HG03575 (cell line): ENCODE measurements at regions not wholly inside any gene's neighbourhood (a gene's known extent, or its start where the extent isn't known, plus 50 kb on each side); places are given as distances from the start of the nearest gene placed in this dataset.

Experiments
- ATAC-seq: cut with Tn5 transposase; IDR thresholded peaks from one replicate; pipeline ENCODE4 v1.9.1; 2021; ENCODE audit not compliant: unreplicated experiment, insufficient number of reproducible peaks, low FRiP score; ENCODE audit errors: extremely low read depth

DNA sequence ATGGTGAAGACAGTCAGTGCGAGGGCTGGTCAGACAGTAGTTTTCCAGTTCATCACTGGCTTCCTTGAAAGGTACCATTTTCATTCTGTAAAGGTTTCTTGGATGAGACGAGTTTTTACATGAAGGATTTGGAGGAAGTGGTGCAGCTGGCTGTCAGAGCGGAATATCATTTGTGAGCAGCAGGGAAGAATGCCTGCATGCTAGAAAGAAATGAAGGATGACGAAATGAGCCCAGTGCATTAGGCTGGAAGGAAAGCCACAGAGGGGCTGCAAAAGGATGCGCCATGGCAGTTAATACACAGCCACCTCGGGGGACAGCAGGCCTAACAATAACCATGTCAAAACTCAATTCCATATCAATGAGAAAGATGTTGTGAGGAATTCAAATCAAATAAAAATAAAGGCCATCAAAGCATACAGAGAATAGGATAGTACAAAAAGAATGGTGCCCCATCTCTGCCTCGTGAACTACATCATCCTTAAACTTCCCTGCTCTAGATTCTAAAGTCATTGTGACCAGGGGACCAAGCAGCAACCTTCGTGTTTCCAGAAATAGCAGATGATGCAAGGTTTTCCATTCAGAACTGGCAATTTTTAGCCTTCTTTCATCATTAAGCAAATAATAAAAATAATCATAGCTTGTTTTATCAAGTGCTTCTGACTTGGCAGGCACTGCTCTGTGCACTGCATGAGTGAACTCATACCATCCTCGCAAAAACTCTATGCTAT is 504.2 kb downstream of the RFC3 start:
- no peak for ATAC-seq

DNA sequence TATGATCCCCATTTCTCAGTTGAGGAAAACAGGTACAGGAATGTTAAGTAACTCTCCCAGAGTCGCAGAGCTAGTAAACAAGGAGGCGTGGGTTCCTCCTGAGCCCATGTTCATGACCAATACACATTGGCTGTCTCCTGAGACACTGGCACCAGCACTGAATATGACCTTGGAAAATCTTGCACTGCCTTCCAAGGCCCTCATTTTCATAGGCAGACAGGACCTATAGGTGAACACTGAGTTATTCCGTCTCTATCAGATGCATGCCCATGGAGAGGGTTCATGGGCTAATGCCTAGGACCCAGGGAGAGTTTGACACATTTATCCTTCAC is 504.8 kb downstream of the RFC3 start:
- ATAC-seq = no peak

DNA sequence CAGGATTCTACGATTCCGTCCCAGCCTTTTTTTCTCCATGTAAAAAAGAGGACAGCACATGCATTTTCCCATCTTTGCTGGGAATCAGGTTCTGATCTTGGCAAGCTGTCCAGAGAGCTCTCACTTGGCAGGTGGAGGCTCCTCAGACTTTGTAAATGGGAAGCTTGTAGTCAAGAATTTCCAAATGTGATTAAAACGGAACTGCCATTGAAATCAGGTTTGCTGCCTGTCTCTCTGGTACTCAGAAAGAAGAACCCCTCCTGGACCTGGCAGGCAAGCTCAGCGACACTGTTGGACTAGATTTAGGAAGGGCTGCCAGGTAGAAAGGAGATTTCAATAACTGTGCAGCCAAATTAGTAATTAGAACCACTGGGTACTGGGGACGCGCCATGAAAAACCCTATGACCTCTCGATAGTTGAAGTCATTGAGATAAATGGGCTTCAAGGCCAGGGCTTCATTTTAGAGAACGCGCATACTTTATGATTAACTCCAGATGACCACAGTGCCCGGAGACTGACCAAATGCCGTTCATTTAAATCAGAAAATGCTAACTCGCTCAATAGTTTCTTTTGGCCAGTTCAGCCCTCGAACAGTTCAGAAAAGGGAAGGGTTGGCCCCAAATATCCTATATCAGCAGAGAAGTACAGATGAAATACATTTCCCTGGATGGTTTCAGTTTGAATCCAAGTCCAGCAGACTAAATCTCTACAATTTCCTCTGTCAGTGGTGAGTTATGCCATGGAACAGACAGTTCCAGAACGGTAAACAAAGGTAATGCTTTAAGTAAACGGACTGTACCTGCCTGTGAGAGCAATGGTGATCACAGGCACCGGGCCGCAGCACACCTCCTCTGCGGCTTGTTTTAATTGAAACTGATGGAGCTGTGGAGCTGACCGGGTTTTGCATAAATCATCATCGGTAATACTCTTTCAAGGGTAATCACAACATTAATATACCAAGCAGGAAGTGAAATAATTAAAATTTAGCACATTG is 517.4 kb downstream of the RFC3 start:
- no peak for ATAC-seq

DNA sequence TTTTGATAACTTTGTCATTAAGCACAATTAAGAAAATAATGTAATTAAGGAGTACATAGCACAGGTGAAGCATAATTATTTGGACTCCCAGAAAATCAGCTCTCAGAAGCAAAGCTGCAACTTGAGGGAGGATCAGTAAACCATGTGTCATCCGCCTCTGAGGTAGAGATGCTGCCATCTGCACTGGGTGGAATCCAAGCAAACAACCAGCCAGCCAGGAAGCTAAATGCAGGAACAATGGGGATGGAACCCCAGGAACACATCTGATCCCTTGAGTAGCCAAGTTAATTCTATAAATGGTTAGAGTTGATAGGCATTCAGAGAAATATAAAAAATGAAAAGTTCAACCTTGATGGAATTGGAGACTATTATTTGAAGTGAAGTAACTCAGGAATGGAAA is 520.2 kb downstream of the RFC3 start:
- no peak for ATAC-seq

DNA sequence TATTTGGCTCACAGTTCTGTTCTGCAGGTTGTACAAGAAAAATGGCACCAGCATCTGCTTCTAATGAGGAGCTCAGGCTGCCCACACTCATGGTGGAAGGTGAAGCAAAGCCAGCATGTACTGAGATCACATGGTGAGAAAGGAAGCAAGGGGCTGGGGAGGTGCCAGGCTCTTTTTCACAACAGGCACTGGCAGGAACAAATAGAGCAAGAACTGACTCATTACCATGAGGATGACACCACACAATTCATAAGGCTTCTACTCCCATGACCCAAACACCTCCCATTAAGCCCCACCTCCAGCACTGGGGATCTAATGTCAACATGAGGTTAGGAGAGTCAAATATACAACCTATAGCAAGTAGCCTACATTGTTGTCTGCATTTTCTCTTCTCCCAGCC is 522.6 kb downstream of the RFC3 start:
- ATAC-seq = no peak

DNA sequence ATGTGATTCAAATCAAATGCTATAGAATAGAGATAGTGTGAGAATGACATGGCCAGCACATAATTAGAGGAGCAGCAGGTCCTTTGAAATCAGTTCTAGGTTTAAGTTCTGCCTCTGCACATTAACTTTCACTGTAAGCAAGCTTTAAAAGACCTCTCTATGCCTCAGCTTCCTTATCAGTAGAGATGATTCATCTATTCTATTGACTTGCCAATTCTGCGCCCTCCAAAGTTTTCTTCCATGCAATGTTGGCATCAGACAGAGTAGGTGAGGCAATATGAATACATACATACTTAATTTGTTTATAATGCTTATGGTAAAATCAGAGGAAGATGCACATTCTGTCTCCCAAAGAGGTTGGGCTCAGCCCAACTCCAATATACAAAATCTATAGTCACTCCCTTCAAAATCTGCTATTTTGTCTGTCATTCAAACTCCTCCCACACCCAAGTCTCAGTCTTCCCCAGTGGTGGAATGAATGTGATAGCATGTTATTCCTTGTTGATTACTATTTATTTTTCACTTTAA is 525.5 kb downstream of the RFC3 start:
- no peak for ATAC-seq

DNA sequence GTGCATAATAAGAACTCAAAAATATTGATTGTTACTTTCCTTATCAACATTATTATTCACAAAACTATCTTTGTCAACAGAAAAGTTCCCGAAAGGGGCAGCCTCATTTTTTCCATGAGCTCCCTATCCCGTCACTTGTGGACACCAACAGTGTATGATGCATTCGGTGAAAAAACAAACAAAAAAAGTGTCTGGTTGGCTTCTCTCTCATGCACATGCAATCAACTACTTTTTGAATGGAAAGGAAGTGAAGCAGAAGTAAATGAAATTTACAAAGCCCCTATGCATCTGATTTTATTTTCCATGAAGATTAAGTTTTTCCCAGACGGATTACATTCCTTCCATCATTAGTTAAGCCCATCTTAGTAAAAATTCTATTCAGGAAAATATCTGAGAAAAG is 526.9 kb downstream of the RFC3 start:
- no peak for ATAC-seq

DNA sequence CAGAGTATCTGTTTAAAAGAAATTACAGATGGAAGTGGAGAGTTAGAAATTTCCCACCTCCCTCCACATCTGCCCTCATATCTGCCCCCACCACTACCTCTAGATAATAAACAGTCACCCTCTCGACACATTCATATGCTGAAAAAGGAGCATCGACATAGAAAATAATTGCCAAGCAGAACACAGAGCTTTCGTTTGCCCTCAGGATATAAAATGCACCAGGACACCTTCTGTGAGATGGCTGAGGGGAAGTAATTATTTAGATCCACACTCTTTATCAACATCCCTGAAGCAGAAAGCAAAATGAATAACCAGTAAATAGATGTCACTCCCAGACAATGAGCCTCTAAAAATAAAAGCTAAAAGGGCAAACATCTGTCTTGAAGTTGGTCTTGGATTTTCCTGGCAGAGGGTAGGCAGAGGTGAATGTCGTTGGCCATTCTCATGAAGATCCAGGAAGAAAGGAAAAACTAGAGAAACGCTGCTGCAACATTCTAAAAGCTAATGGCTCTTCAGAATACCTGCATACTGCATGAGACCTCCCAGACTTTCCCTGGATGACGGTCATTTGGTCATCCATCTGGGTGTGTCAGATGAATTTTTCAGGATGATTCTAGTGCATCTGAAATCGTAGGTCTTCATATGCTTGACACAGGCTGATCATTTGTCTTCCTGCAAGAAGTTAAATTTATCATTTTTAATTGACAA is 527.5 kb downstream of the RFC3 start:
- ATAC-seq = no peak

DNA sequence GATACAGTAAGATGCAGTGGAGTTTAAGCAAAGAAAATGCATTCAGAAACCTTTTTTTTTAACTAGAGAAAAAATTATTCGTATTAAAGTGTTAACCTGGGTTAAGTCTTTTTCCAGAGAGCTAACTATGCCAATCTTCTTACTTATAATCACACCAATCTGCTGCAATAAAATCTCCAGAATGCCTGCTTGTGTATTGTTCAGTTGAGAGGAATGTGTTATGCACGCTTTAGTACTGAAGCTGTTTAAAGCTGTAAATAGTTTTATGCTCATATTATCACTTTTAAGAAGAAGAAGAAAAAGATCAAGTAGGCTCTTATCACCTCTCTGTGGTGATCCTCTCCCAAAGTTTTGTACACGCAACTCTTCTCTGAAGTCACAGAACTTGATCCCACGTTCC is 528.7 kb downstream of the RFC3 start:
- ATAC-seq = no peak

DNA sequence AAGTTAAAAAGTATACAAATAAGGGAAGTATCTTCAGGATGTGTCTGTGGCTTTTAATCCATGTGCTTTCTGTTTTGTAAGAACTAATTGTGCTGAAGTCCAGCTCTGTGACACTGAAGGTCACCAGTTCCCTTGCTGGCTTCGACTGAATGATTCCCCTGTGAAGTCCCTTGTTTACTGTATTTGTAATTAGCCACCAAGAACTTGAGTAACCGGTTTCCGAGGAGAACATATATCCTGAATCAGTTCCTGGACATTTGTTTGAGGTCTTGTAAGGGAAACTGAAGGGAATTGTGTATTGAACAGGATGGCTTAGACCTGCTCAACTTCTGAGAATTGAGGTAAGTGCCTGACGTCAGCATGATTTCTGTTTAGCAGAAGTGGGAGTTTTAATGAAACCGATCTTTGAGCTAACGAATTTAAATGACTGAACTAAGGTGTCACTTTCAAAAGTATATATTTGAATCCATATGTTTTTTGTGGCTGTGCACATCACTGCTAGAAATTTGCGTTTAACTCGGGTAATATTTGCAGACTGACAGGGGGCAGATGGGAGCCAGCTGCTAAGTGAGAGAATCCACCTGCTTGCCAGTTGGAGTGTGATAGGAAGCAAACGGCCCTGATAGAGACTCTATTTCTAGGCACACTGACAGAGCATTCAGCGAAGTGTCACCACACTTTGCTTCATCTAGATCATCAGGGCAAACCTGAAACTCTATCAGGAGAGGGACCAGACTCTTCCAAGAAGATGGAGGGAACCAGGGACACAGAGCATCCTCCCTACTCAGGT is 530.0 kb downstream of the RFC3 start:
- ATAC-seq = no peak

DNA sequence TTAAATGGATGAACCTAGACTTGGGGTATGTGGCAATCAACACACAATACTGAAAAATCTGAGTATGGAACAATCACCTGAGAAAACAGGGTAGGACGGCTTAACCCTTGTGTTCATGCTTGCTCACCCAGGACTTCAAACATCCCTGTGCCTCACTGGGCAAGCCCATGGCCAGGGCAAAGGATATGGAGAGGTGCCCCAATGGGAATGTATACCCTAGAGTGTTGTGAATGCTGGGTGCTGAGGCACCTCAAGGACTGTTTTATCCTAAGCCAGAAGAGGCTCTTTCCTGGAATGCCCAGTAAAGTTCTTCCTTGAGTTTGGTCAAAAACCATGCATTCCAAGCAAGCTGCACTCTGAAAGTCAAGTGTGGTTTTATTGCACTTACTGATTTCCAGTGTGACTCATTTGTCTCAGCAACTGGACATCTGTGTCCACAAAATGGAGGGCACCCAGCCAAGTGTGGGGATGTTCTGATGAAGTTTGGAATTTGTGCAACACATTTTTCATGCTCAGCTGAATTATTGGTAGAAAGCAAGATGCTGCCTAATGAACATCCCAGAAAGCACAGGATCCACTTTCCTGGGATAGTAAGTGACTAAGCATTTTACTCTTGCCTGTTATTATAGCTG is 531.3 kb downstream of the RFC3 start:
- ATAC-seq = no peak

DNA sequence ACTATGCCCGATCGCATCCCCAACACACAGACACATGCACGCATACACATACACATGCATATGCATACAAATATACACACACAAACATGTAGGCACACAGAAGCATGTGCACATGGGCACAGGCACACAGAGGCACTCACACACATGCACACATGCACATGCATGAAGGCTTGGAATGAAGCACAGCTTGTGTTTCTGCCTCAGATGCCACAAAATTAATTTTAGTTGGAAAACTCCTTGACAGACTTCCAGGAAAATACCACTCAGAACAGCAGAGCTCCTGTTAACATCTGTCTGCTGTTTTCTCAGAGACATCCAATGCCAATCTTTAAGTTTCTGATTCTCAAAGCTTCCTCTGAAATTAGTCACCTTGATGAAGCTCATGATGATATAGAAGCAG is 532.7 kb downstream of the RFC3 start:
- no peak for ATAC-seq

DNA sequence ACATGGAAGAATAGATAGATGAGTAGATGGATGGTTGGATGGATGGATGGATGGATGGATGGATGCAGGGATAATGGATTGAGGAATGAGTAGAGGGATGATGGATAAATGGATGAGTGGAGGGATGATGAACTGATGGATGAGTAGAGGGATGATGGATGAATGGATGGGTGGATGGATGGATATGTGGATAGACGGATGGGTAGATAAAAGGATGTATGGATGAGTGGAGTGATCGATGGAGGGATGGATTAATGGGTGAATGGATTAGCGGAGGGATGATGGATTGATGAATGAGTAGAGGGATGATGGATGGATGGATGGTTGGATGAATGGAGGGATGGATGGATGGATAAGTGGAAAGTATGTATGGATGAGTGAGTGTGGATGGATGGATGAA is 533.2 kb downstream of the RFC3 start:
- ATAC-seq = no peak

DNA sequence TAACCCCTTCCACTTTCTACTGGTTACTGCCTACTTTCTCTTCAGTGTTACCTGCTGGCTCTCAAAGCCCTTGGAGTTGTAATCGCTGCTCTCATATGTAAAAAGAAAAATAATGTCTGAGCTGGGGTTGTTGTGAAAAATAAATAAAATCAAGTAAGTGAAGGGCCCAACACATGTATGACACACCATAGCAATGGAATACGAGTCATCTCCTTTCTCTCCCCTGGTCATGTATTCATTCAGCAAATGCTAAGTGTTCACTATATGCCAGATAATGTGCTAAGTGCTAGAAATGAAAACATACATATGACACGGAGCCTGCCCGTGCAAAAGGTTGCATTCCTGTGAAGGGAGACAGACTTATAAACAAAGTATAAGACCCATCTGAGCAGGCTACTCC is 535.0 kb downstream of the RFC3 start:
- ATAC-seq = no peak

DNA sequence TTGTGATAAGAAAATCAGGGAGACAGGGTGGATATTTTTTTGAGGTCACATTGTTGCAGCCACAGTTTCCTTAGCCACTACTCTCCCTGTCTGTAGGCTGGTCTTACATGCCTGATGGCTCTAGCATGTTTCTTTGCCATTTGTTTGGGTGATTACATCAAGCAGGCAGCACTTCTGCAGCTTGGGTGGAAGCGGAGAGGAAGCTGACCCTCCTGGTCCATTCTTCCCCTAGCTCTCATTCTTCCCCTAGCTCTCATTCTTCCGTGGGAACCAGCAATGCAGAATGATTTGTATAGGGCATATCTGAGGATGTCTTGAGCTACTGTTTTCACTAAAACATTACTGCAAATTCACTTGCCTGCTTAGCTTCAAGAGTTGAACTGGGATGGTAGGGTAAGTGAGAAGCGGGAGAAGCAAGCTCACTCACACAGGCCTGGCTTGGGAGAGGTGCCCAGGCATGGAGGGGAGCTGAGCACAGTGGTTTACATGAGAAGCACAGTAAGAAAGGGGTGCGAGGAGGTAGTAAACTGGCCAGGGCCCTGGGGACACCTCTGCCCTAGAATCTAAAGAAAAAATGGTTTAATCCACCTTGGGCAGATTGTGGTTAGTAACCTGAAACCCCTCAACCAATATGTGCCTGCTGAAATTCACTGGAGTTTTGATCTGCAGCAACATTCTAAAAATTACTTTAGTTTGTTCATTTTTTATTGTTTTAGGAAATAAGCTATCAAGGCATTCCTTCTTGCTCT is 538.9 kb downstream of the RFC3 start:
- ATAC-seq = no peak

DNA sequence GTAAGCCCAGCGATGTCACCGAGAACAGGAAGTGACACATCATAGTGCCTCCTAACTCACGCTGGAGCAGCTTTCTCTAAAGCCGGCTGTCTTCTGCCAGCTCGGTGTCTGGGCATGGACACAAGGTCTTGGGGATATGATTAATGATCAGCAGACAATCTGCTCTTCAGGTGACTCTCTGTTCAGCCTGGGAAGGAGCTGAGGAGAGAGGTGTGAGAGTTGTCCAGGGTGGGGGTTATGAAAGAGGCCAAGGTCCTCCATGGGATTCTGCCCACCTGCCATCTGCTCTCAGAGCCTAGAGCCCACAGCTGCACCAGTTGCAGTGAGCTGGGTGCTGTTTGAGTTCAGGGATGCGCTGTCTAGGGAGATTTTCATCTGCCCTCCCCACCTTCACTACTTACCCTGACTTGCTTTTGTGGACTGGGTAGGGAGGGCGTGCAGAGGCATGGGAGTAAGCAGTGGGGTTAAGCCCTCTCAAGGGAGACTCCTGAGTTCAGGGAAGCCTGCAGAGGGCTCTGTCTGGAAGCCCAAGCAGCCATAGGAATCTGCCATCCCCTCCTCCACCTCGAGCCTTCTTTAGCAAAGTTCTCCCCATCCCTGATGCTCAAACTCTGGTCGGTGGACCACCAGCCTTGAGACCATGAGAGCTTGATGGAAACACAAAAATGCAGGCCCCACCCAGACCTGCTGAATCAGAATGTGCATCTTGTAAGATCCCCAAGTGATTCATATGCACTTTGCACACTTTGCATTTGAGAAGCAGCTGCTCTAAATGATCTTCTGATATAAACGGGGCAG is 539.7 kb downstream of the RFC3 start:
- ATAC-seq = no peak
